Kidney (tissue), 13 donors: ENCODE measurements at regions not wholly inside any gene's neighbourhood (a gene's known extent, or its start where the extent isn't known, plus 50 kb on each side); places are given as distances from the start of the nearest gene placed in this dataset.

ENCODE experiments used
- DNase-seq, 5 donors: peaks; one replicate each; pipeline ENCODE4 v3.0.0-alpha.2; 2013 to 2020
- FAIRE-seq: peaks from 2 replicates; lab custom pipeline; 2012; peaks lifted over from hg19 to GRCh38; lab: Jason Lieb, UNC
- H3K27ac ChIP-seq, 2 donors: one replicate each; pipeline ENCODE4 v1.7.0; 2013; ENCODE audit warnings: low read depth in 2 of 2, low read length in 2 of 2, inconsistent platforms in 1 of 2
- H3K27me3 ChIP-seq: one replicate; pipeline ENCODE4 v1.7.1; 2013; ENCODE audit warnings: low read length, inconsistent platforms; ENCODE audit not compliant: control insufficient read depth, insufficient read depth
- H3K36me3 ChIP-seq, 3 donors: one replicate each; pipeline versions ENCODE4 v1.7.0 to v1.7.1; 2013; ENCODE audit warnings: low read length in 3 of 3, control low read depth in 1 of 3, inconsistent platforms in 1 of 3; ENCODE audit not compliant: insufficient read depth in 3 of 3, control insufficient read depth in 2 of 3
- H3K4me1 ChIP-seq, 3 donors: one replicate each; pipeline versions ENCODE4 v1.7.0 to v1.7.1; 2013; ENCODE audit warnings: low read length in 3 of 3, inconsistent platforms in 1 of 3, low read depth in 1 of 3; ENCODE audit not compliant: control insufficient read depth in 2 of 3, insufficient read depth in 2 of 3
- H3K4me3 ChIP-seq, 3 donors: one replicate each; pipeline versions ENCODE4 v1.7.0 to v1.8.1; 2013; ENCODE audit warnings: low read length in 3 of 3, control low read depth in 1 of 3, inconsistent platforms in 1 of 3
- H3K9ac ChIP-seq, 3 donors: one replicate each; pipeline versions ENCODE4 v1.7.0 to v1.7.1; 2013; ENCODE audit warnings: low read length in 3 of 3, control low read depth in 1 of 3, inconsistent platforms in 1 of 3
- H3K9me3 ChIP-seq, 3 donors: one replicate each; pipeline versions ENCODE4 v1.7.0 to v1.7.1; 2013; ENCODE audit warnings: low read length in 3 of 3, control low read depth in 1 of 3, inconsistent platforms in 1 of 3; ENCODE audit not compliant: control insufficient read depth in 2 of 3, insufficient read depth in 1 of 3
- intact Hi-C: fragments of 100-400 bp; cut with DNase I; formaldehyde crosslinking; loops from one replicate; pipeline ENCODE4 v1.11.1; 2022
- TF ChIP-seq, protein P1 (sequence below): IDR thresholded peaks from 3 replicates; pipeline ENCODE4 v1.5.1; 2012; ENCODE audit warnings: mild to moderate bottlenecking, moderate library complexity, borderline replicate concordance; ENCODE audit not compliant: insufficient read depth; ENCODE audit errors: extremely low read depth
- donor health status: control.
- donor health status: control.
- donor health status: control.
- donor health status: control.
- donor health status: control.
- donor health status: DM: yes; HTN: yes; CAD: no.
- donor health status: Normal renal cell carcinoma (clear cell type).

DNA sequence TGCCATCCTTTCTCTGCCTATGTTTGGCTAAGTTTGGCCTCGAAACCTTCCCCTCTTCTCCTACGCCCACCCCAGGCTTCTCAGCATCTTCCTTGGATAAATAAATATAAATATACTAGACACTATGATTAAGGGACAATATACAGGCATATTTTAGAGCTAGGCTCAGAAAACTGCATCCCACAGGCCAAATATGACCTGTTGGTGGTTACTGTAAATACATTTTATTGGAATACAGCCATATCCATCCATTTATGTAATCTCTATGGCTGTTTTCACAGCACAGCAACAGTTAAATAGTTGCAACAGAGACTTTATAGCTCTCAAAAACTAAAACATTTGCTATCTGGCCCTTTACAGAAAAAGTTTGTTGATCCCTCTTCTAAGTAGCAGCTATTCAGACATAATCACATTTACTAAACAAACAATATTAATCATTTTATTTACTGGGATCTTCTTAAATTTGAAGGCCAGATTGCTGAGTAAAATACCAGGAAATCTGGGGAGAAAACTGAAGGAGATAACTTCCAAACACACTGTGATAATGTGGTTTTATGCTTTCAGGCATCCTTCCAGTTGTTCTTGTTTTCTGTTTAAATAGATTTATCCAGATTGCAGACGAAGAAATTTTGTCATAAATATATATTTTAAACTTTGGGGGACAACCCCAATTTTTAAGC lies 269.7 kb upstream of the THRB start:
- no peaks in the 10 kb centered on the region for H3K4me1 ChIP-seq
- FAIRE-seq (no peak), DNase-seq (peak in 1 of 5 donors; percentile 52)
- no peaks in the 10 kb centered on the region for H3K36me3 ChIP-seq
- no peak overlapping the region for H3K9ac ChIP-seq
- H3K4me3 ChIP-seq, result no peak overlapping the region
- no peak overlapping the region for H3K27ac ChIP-seq
- H3K27me3 ChIP-seq, result no peaks in the 10 kb centered on the region
- no peaks in the 10 kb centered on the region for H3K9me3 ChIP-seq
- intact Hi-C loops, result no loop called here
- TF ChIP-seq, protein P1, sequence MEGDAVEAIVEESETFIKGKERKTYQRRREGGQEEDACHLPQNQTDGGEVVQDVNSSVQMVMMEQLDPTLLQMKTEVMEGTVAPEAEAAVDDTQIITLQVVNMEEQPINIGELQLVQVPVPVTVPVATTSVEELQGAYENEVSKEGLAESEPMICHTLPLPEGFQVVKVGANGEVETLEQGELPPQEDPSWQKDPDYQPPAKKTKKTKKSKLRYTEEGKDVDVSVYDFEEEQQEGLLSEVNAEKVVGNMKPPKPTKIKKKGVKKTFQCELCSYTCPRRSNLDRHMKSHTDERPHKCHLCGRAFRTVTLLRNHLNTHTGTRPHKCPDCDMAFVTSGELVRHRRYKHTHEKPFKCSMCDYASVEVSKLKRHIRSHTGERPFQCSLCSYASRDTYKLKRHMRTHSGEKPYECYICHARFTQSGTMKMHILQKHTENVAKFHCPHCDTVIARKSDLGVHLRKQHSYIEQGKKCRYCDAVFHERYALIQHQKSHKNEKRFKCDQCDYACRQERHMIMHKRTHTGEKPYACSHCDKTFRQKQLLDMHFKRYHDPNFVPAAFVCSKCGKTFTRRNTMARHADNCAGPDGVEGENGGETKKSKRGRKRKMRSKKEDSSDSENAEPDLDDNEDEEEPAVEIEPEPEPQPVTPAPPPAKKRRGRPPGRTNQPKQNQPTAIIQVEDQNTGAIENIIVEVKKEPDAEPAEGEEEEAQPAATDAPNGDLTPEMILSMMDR, result no peak

DNA sequence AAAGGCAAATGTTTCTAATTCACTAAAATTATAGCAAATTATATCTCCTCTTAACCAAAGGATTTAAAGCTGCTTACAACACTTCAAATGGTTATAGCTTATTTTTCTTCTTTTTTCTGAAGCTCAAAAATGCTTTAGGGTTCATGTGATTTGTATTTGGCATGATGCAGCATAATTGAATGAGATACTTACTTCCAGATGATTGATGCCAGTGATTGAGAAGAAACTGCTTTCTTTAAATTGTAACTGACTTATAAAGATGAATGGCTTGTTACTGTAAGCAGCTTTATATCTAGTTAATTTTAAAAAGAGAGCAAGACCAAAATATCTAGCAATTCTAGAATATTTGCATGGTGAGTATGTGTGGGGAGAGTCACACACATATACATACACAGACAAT lies 270.7 kb upstream of the THRB start:
- Histone ChIP-seq H3K27ac (no peak overlapping the region), H3K9ac (no peak overlapping the region), H3K27me3 (no peaks in the 10 kb centered on the region), H3K4me3 (no peak overlapping the region), H3K4me1 (no peaks in the 10 kb centered on the region), H3K36me3 (no peaks in the 10 kb centered on the region), H3K9me3 (no peaks in the 10 kb centered on the region)
- TF ChIP-seq, protein P1, result no peak
- intact Hi-C loops, result no loop called here
- no peak for FAIRE-seq
- no peak for DNase-seq

DNA sequence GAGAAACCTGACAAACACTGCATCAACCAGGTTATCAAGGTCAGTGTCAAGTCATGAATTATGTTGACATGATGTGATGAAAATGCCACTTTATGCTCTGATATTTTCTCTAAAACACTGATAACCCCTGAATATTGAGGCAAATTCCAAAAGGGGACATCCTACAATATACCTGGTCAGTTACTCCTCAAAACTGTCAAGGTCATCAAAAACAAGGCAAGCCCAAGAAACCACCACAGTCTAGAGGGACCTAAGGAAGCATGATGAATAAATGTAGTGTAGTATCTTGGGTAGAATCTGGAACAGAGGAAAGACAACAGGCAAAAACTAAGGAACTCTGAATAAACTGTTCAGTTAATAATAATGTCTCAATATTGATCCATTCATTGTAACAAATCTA lies 275.3 kb upstream of the THRB start:
- Histone ChIP-seq H3K4me1 (no peaks in the 10 kb centered on the region), H3K36me3 (no peaks in the 10 kb centered on the region), H3K9ac (no peak overlapping the region), H3K27ac (no peak overlapping the region), H3K27me3 (no peaks in the 10 kb centered on the region), H3K9me3 (no peaks in the 10 kb centered on the region), H3K4me3 (no peak overlapping the region)
- TF ChIP-seq, protein P1, result no peak
- no peak for FAIRE-seq
- intact Hi-C loops, result loop anchor here (10.0 kb wide), 1 partner anchor 825 kb away; no protein-coding TSS in a partner anchor
- DNase-seq, result no peak
